Loucy (cell line): ENCODE measurements at regions not wholly inside any gene's neighbourhood (a gene's known extent, or its start where the extent isn't known, plus 50 kb on each side); places are given as distances from the start of the nearest gene placed in this dataset.

Source experiments
- CTCF ChIP-seq: fragments of 200-600 bp; sonication (generic); conservative IDR thresholded peaks from 2 replicates; pipeline ENCODE4 v1.5.1; 2014; ENCODE audit warnings: mild to moderate bottlenecking, antibody characterized with exemption, low read length
- EZH2phosphoT487 ChIP-seq: fragments of 200-600 bp; IDR thresholded peaks from 2 replicates; pipeline ENCODE4 v1.6.1; 2018; ENCODE audit warnings: antibody characterized with exemption, mild to moderate bottlenecking, moderate library complexity, borderline replicate concordance

- TF ChIP-seq CTCF (no peak), EZH2phosphoT487 (no peak)
Observed at GRCh38 chr1:190812996-190813395, 335.3 kb upstream of the BRINP3 start.
